Fibroblast of lung (primary cell): ENCODE measurements at regions not wholly inside any gene's neighbourhood (a gene's known extent, or its start where the extent isn't known, plus 50 kb on each side); places are given as distances from the start of the nearest gene placed in this dataset.

Source experiments
- CTCF ChIP-seq, 2 donors: IDR thresholded peaks in 1 of 2; conservative IDR thresholded peaks in 1 of 2; 1 replicate in 1 of 2; 2 replicates in 1 of 2; pipeline ENCODE4 v1.5.1; 2011 to 2012; ENCODE audit warnings: low read length in 2 of 2, control low read depth in 1 of 2, inconsistent platforms in 1 of 2, low read depth in 1 of 2, mild to moderate bottlenecking in 1 of 2
- EZH2 ChIP-seq: IDR thresholded peaks from 2 replicates; pipeline ENCODE4 v1.5.1; 2012; ENCODE audit warnings: low read length, control low read depth, mild to moderate bottlenecking; ENCODE audit errors: missing control alignments

- TF ChIP-seq CTCF (conservative IDR thresholded peaks at IDR 0.05 in 1 of 2, IDR thresholded peaks at IDR 0.05 in 1 of 2; ENCODE audit: low read depth in 1 of 2, low read length in 2 of 2) (no peak), EZH2 (no peak)
Observed at GRCh38 chr11:82004537-82005213, 729.0 kb downstream of the FAM181B start.
